ENCODE measurements at regions not wholly inside any gene's neighbourhood (a gene's known extent, or its start where the extent isn't known, plus 50 kb on each side); places are given as distances from the start of the nearest gene placed in this dataset.

GRCh38 chr2:209238765-209239584 lies 184.9 kb upstream of the MAP2 start:
- DNase-seq (ENCODE audit: low read depth): no peak
- TF ChIP-seq, protein P1, sequence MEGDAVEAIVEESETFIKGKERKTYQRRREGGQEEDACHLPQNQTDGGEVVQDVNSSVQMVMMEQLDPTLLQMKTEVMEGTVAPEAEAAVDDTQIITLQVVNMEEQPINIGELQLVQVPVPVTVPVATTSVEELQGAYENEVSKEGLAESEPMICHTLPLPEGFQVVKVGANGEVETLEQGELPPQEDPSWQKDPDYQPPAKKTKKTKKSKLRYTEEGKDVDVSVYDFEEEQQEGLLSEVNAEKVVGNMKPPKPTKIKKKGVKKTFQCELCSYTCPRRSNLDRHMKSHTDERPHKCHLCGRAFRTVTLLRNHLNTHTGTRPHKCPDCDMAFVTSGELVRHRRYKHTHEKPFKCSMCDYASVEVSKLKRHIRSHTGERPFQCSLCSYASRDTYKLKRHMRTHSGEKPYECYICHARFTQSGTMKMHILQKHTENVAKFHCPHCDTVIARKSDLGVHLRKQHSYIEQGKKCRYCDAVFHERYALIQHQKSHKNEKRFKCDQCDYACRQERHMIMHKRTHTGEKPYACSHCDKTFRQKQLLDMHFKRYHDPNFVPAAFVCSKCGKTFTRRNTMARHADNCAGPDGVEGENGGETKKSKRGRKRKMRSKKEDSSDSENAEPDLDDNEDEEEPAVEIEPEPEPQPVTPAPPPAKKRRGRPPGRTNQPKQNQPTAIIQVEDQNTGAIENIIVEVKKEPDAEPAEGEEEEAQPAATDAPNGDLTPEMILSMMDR (IDR thresholded peaks at IDR 0.05; ENCODE audit: low read depth, low read length): no peak
- TF ChIP-seq, protein P2, sequence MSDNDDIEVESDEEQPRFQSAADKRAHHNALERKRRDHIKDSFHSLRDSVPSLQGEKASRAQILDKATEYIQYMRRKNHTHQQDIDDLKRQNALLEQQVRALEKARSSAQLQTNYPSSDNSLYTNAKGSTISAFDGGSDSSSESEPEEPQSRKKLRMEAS (IDR thresholded peaks at IDR 0.05; ENCODE audit: low read depth, low read length): no peak
- TF ChIP-seq POLR2A (IDR thresholded peaks at IDR 0.05; ENCODE audit: extremely low read depth, insufficient read length) (no peak), MYC (IDR thresholded peaks at IDR 0.05; ENCODE audit: low read depth, low read length) (no peak)
- H3K4me3 ChIP-seq (ENCODE audit: low read depth, low read length): no peak overlapping the region

GRCh38 chr2:209239585-209239938 lies 184.3 kb upstream of the MAP2 start:
- no peak for DNase-seq (ENCODE audit: low read depth)
- no peak overlapping the region for H3K4me3 ChIP-seq (ENCODE audit: low read depth, low read length)
- TF ChIP-seq, protein P1 (IDR thresholded peaks at IDR 0.05; ENCODE audit: low read depth, low read length): no peak
- TF ChIP-seq MYC (IDR thresholded peaks at IDR 0.05; ENCODE audit: low read depth, low read length): no peak
- TF ChIP-seq POLR2A (IDR thresholded peaks at IDR 0.05; ENCODE audit: extremely low read depth, insufficient read length): no peak
- TF ChIP-seq, protein P2 (IDR thresholded peaks at IDR 0.05; ENCODE audit: low read depth, low read length): no peak

GRCh38 chr2:209240204-209240603 lies 183.6 kb upstream of the MAP2 start:
- DNase-seq (ENCODE audit: low read depth): no peak
- no peak overlapping the region for H3K4me3 ChIP-seq (ENCODE audit: low read depth, low read length)
- no peak for TF ChIP-seq POLR2A (IDR thresholded peaks at IDR 0.05; ENCODE audit: extremely low read depth, insufficient read length)
- TF ChIP-seq, protein P2 (IDR thresholded peaks at IDR 0.05; ENCODE audit: low read depth, low read length): no peak
- TF ChIP-seq, protein P1 (IDR thresholded peaks at IDR 0.05; ENCODE audit: low read depth, low read length): no peak
- TF ChIP-seq MYC (IDR thresholded peaks at IDR 0.05; ENCODE audit: low read depth, low read length): no peak

DNA sequence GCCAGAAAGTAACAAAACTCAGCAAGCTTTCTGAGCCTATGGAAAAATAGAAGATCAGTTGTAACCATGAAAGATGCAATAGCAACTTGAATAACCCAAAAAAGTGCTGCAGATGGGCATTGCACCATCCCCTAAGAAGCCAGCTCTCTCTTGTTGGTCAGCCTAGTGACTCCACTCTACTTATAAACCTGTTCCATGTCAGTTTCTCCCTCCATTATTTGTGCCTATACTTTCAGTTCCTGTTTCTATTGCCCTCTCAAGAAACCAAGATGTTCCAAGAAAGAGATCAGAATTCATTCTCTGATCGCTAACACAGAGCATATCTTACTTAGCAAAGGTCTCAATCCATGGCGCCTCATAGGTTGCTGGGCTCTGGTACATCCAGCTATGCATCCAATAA lies 170.3 kb upstream of the MAP2 start:
- DNase-seq (ENCODE audit: low read depth): peak; percentile 6
- TF ChIP-seq MYC (IDR thresholded peaks at IDR 0.05; ENCODE audit: low read depth, low read length) (no peak), POLR2A (IDR thresholded peaks at IDR 0.05; ENCODE audit: extremely low read depth, insufficient read length) (no peak)
- TF ChIP-seq, protein P1 (IDR thresholded peaks at IDR 0.05; ENCODE audit: low read depth, low read length): no peak
- H3K4me3 ChIP-seq (ENCODE audit: low read depth, low read length): no peak overlapping the region

- no peak overlapping the region for H3K4me3 ChIP-seq (ENCODE audit: low read depth, low read length)
- DNase-seq (ENCODE audit: low read depth): no peak
- TF ChIP-seq, protein P2 (IDR thresholded peaks at IDR 0.05; ENCODE audit: low read depth, low read length): no peak
- TF ChIP-seq MYC (IDR thresholded peaks at IDR 0.05; ENCODE audit: low read depth, low read length) (no peak), POLR2A (IDR thresholded peaks at IDR 0.05; ENCODE audit: extremely low read depth, insufficient read length) (no peak)
- TF ChIP-seq, protein P1 (IDR thresholded peaks at IDR 0.05; ENCODE audit: low read depth, low read length): no peak
Measured at GRCh38 chr2:209259767-209260166, 164.1 kb upstream of the MAP2 start.

Measured in NB4 (cell line).